ENCODE measurements at regions not wholly inside any gene's neighbourhood (a gene's known extent, or its start where the extent isn't known, plus 50 kb on each side); places are given as distances from the start of the nearest gene placed in this dataset.

- no peak for DNase-seq (ENCODE audit: low spot score)
Measured at GRCh38 chr10:78688901-78689583, 379.7 kb upstream of the ZMIZ1 start.

GRCh38 chr10:78689584-78689935, 379.2 kb upstream of the ZMIZ1 start:
- no peak for DNase-seq (ENCODE audit: low spot score)

GRCh38 chr10:78690354-78691111, 378.2 kb upstream of the ZMIZ1 start:
- no peak for DNase-seq (ENCODE audit: low spot score)

GRCh38 chr10:78691301-78692030, 377.3 kb upstream of the ZMIZ1 start:
- DNase-seq (ENCODE audit: low spot score): no peak

- DNase-seq (ENCODE audit: low spot score): no peak
Measured at GRCh38 chr10:78692071-78692470, 376.7 kb upstream of the ZMIZ1 start.

- DNase-seq (ENCODE audit: low spot score): no peak
Measured at GRCh38 chr10:78695846-78696245, 372.9 kb upstream of the ZMIZ1 start.

- DNase-seq (ENCODE audit: low spot score): no peak
Measured at GRCh38 chr10:78696791-78697395, 371.9 kb upstream of the ZMIZ1 start.

GRCh38 chr10:78699971-78700370, 368.8 kb upstream of the ZMIZ1 start:
- DNase-seq (ENCODE audit: low spot score): no peak

- no peak for DNase-seq (ENCODE audit: low spot score)
Measured at GRCh38 chr10:78700413-78700812, 368.4 kb upstream of the ZMIZ1 start.

GRCh38 chr10:78700816-78701520, 367.8 kb upstream of the ZMIZ1 start:
- DNase-seq (ENCODE audit: low spot score): no peak

GRCh38 chr10:78702186-78702585, 366.6 kb upstream of the ZMIZ1 start:
- no peak for DNase-seq (ENCODE audit: low spot score)

- no peak for DNase-seq (ENCODE audit: low spot score)
Measured at GRCh38 chr10:78702876-78703275, 365.9 kb upstream of the ZMIZ1 start.

GRCh38 chr10:78703593-78703992, 365.2 kb upstream of the ZMIZ1 start:
- no peak for DNase-seq (ENCODE audit: low spot score)

- no peak for DNase-seq (ENCODE audit: low spot score)
Measured at GRCh38 chr10:78706256-78706655, 362.5 kb upstream of the ZMIZ1 start.

GRCh38 chr10:78706726-78707540, 361.8 kb upstream of the ZMIZ1 start:
- no peak for DNase-seq (ENCODE audit: low spot score)

GRCh38 chr10:78707745-78708144, 361.0 kb upstream of the ZMIZ1 start:
- DNase-seq (ENCODE audit: low spot score): no peak

- DNase-seq (ENCODE audit: low spot score): no peak
Measured at GRCh38 chr10:78712147-78712546, 356.6 kb upstream of the ZMIZ1 start.

GRCh38 chr10:78713659-78714058, 355.1 kb upstream of the ZMIZ1 start:
- no peak for DNase-seq (ENCODE audit: low spot score)

- no peak for DNase-seq (ENCODE audit: low spot score)
Measured at GRCh38 chr10:78714225-78714624, 354.5 kb upstream of the ZMIZ1 start.

- DNase-seq (ENCODE audit: low spot score): no peak
Measured at GRCh38 chr10:78715435-78715834, 353.3 kb upstream of the ZMIZ1 start.

- no peak for DNase-seq (ENCODE audit: low spot score)
Measured at GRCh38 chr10:78716043-78716660, 352.6 kb upstream of the ZMIZ1 start.

All from hematopoietic multipotent progenitor cell treated with erythropoietin and hydrocortisone succinate and interleukin-3 and kit ligand, for 17 days (in vitro differentiated cells).